Vagina (tissue), 2 donors: ENCODE measurements at regions not wholly inside any gene's neighbourhood (a gene's known extent, or its start where the extent isn't known, plus 50 kb on each side); places are given as distances from the start of the nearest gene placed in this dataset.

Experiments
- DNase-seq, 2 donors: peaks; one replicate each; pipeline ENCODE4 v3.0.0-alpha.2; 2017; ENCODE audit errors: extremely low spot score in 2 of 2
- H3K27ac ChIP-seq: fragments of 200-600 bp; sonication (generic); one replicate; pipeline ENCODE4 v1.5.1; 2019
- H3K27me3 ChIP-seq: fragments of 200-600 bp; sonication (generic); one replicate; pipeline ENCODE4 v1.5.1; 2019
- H3K36me3 ChIP-seq, 2 donors: fragments of 200-600 bp; sonication (generic); one replicate each; pipeline ENCODE4 v1.5.1; 2017 to 2019
- H3K4me1 ChIP-seq: fragments of 200-600 bp; sonication (generic); one replicate; pipeline ENCODE4 v1.5.1; 2019
- H3K4me3 ChIP-seq, 2 donors: fragments of 200-600 bp; sonication (generic); 1 replicate in 1 of 2; 2 replicates in 1 of 2; pipeline ENCODE4 v1.5.1; 2016 to 2019
- H3K9me3 ChIP-seq: fragments of 200-600 bp; sonication (generic); one replicate; pipeline ENCODE4 v1.5.1; 2019
- POLR2A ChIP-seq, 2 donors: fragments of 450-650 bp; IDR thresholded peaks; one replicate each; pipeline ENCODE4 v1.6.1; 2017; ENCODE audit warnings: antibody characterized with exemption in 2 of 2, mild to moderate bottlenecking in 2 of 2, moderate library complexity in 2 of 2
- POLR2AphosphoS5 ChIP-seq, 2 donors: sonication (generic); formaldehyde crosslinking; IDR thresholded peaks; one replicate each; pipeline ENCODE4 v1.9.0; 2017; ENCODE audit warnings: antibody characterized with exemption in 2 of 2, mild to moderate bottlenecking in 2 of 2, low read depth in 1 of 2; ENCODE audit not compliant: insufficient read depth in 1 of 2
- intact Hi-C: fragments of 100-400 bp; cut with DNase I; formaldehyde crosslinking; loops from one replicate; pipeline ENCODE4 v1.15.1; 2023
- TF ChIP-seq, protein P1 (sequence below), 3 experiments: fragments of 450-650 bp in 2 of 3; fragments of 200-600 bp in 1 of 3; sonication (generic) in 1 of 3; IDR thresholded peaks; one replicate each; pipeline ENCODE4 v1.5.1; 2017 to 2019; ENCODE audit warnings: antibody characterized with exemption in 3 of 3, mild to moderate bottlenecking in 2 of 3, moderate library complexity in 2 of 3

DNA sequence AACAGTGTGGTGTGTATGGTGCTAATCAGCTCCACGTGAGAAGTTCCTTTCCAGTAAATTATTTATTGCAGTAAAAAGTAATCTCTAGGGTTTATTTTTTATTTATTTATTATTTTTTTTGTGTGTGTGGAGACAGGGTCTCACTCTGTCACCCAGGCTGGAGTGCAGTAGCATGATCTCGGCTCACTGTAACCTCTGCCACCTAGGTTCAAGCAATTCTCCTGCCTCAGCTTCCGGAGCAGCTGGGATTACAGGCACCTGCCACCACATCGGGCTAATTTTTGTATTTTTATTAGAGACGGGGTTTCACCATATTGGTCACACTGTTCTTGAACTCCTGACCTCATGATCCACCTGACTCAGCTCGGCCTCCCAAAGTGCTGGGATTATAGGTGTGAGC lies 606.9 kb downstream of the PCDH7 start:
- intact Hi-C loops, result no loop called here
- no peaks in the 10 kb centered on the region for H3K36me3 ChIP-seq
- TF ChIP-seq, protein P1, sequence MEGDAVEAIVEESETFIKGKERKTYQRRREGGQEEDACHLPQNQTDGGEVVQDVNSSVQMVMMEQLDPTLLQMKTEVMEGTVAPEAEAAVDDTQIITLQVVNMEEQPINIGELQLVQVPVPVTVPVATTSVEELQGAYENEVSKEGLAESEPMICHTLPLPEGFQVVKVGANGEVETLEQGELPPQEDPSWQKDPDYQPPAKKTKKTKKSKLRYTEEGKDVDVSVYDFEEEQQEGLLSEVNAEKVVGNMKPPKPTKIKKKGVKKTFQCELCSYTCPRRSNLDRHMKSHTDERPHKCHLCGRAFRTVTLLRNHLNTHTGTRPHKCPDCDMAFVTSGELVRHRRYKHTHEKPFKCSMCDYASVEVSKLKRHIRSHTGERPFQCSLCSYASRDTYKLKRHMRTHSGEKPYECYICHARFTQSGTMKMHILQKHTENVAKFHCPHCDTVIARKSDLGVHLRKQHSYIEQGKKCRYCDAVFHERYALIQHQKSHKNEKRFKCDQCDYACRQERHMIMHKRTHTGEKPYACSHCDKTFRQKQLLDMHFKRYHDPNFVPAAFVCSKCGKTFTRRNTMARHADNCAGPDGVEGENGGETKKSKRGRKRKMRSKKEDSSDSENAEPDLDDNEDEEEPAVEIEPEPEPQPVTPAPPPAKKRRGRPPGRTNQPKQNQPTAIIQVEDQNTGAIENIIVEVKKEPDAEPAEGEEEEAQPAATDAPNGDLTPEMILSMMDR (IDR thresholded peaks at IDR 0.05), result no peak
- TF ChIP-seq POLR2A (IDR thresholded peaks at IDR 0.05), result no peak
- no peak for TF ChIP-seq POLR2AphosphoS5 (IDR thresholded peaks at IDR 0.05; ENCODE audit: insufficient read depth in 1 of 2, low read depth in 1 of 2)

DNA sequence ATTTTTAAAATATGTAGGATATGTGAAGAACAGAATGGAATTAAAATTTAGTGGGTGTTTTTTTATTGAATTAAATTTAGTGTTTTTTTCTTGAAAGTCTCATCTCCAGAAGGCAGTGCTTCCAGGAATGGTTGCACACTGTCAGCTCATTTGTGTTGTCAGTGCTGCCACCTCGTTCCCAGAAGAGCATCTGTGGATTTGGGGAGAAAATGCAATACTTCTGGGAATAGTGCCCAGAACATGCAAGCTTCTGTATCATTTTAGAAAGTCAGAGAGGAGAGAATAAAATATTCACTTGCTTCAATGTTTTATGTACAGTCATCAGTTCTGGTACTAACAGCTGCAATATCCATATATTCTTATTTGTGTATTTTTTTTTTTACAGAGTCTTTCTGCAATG lies 608.8 kb downstream of the PCDH7 start:
- Histone ChIP-seq H3K27ac (no peak overlapping the region), H3K27me3 (no peaks in the 10 kb centered on the region), H3K4me1 (no peaks in the 10 kb centered on the region), H3K9me3 (no peaks in the 10 kb centered on the region), H3K36me3 (no peaks in the 10 kb centered on the region), H3K4me3 (no peak overlapping the region)
- DNase-seq, result no peak
- TF ChIP-seq POLR2AphosphoS5 (IDR thresholded peaks at IDR 0.05; ENCODE audit: insufficient read depth in 1 of 2, low read depth in 1 of 2) (no peak), POLR2A (IDR thresholded peaks at IDR 0.05) (no peak)
- TF ChIP-seq, protein P1 (IDR thresholded peaks at IDR 0.05), result no peak
- intact Hi-C loops, result no loop called here

More for the DNA sequence above, 606.9 kb downstream of the PCDH7 start:
- no peaks in the 10 kb centered on the region for H3K4me1 ChIP-seq
- no peaks in the 10 kb centered on the region for H3K9me3 ChIP-seq
- H3K27ac ChIP-seq, result no peak overlapping the region
- H3K27me3 ChIP-seq, result no peaks in the 10 kb centered on the region
- no peak overlapping the region for H3K4me3 ChIP-seq
- DNase-seq, result no peak

DNA sequence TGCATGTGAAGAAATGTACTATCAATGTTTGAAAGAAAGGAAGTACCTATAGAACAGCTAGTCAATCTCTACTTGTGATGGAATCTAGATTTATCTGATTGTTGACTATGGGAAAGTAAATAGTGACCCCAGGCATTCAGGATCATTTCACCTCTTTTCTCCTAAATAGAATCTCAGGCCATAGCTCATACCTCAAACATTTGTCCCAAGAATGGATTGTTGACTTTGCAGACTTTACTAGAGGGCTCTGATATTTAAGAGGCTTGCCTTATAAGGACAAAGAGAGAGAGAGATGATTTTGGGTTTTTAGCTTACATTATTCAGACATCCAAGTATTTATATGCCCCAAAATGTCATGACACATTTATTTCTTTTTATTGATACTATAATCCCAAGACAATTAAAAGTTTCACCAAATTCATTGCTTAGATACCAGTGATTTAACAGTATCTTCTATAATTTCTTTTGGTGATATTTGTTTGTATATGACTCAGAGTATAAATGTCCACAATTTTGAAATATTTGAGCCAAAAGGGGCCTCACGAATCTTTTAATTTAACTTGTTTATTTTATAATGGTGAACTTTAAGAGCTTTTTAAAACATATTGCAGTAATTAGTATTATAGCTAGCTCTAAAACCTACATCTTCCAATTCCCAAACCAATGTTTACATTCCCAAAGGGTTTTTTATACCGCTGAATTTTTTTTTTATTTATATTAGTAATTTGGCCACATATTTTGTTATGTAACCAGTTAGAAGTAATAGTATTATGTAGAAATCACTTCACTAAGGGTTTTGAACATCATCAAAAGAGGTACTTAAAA lies 614.1 kb downstream of the PCDH7 start:
- H3K4me1 ChIP-seq, result no peaks in the 10 kb centered on the region
- no peaks in the 10 kb centered on the region for H3K36me3 ChIP-seq
- no peaks in the 10 kb centered on the region for H3K9me3 ChIP-seq
- intact Hi-C loops, result no loop called here
- TF ChIP-seq, protein P1 (IDR thresholded peaks at IDR 0.05), result no peak
- no peak for TF ChIP-seq POLR2A (IDR thresholded peaks at IDR 0.05)
- TF ChIP-seq POLR2AphosphoS5 (IDR thresholded peaks at IDR 0.05; ENCODE audit: insufficient read depth in 1 of 2, low read depth in 1 of 2), result no peak
- H3K27ac ChIP-seq, result no peak overlapping the region
- no peaks in the 10 kb centered on the region for H3K27me3 ChIP-seq
- no peak overlapping the region for H3K4me3 ChIP-seq
- DNase-seq, result no peak

DNA sequence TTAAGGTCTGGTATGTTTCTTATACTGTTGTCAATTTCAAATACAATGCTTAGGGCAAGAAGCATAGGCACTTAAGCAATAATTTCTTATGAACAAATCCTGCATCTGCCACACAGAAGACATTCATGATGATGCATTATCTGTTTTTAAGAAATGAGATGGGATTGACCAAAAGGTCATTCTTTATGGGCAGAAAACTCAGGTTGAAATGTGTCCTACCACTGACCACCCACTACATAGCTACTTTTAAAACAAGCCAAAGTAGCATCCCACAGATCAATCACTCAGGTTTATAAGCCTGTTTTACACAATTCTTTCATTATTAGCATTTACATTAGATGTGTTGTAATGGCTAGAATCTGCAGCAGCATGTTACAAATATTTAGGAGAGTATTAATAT lies 617.8 kb downstream of the PCDH7 start:
- H3K4me3 ChIP-seq, result no peak overlapping the region
- intact Hi-C loops, result no loop called here
- peaks cover 4% of the 10 kb centered on the region for H3K9me3 ChIP-seq
- H3K27ac ChIP-seq, result no peak overlapping the region
- DNase-seq, result no peak
- H3K36me3 ChIP-seq, result no peaks in the 10 kb centered on the region
- peaks cover 14% of the 10 kb centered on the region for H3K4me1 ChIP-seq
- no peaks in the 10 kb centered on the region for H3K27me3 ChIP-seq
- TF ChIP-seq, protein P1 (IDR thresholded peaks at IDR 0.05), result no peak
- TF ChIP-seq POLR2A (IDR thresholded peaks at IDR 0.05) (no peak), POLR2AphosphoS5 (IDR thresholded peaks at IDR 0.05; ENCODE audit: insufficient read depth in 1 of 2, low read depth in 1 of 2) (no peak)
